COR-L47 (cell line): ENCODE measurements at regions not wholly inside any gene's neighbourhood (a gene's known extent, or its start where the extent isn't known, plus 50 kb on each side); places are given as distances from the start of the nearest gene placed in this dataset.

Source experiments
- DNase-seq: peaks from one replicate; lab custom pipeline; 2025; lab: John Stamatoyannopoulos, UW

- no peak for DNase-seq
These were observed 450.8 kb downstream of the MCTP2 start for GRCh38 chr15:94682171-94682570.

GRCh38 chr15:94683902-94684301, 452.5 kb downstream of the MCTP2 start:
- DNase-seq, result no peak

GRCh38 chr15:94691169-94691568, 459.8 kb downstream of the MCTP2 start:
- no peak for DNase-seq

- no peak for DNase-seq
These were observed 461.3 kb downstream of the MCTP2 start for GRCh38 chr15:94692710-94693109.

- no peak for DNase-seq
These were observed 468.9 kb downstream of the MCTP2 start for GRCh38 chr15:94700211-94700610.

DNA sequence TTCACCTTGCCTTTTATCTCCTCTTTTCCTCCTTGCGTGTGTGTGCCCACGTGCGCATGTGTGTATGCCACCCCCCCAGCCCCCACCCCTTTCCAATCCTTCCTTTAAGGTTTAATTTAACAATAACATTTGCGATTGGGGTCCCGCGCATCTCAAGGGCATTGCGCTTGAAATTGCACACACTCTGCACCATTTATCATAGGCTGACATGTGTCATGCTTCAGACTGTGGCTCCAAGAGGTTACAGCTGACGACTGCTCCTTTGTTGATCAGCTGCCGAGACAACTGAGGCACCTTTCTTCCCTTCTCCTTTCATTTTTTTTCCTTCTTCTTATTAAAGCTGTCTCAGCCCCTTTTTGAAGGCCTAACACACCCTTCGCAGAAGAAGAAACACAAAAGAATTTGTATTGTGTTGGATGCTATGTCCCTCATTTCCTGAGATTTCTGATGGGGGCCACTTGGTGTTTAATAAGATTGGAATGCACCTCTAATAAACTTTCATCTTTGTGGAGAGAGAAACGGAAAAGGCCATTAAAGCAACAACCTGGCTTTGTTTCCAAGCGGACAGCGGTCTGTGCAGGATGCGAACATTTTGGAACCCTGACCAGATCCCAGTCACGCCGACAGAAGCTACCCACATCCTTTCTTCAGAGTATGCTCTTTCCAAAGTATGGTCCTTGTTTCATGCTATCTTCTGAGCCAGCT, 470.1 kb downstream of the MCTP2 start:
- no peak for DNase-seq

DNA sequence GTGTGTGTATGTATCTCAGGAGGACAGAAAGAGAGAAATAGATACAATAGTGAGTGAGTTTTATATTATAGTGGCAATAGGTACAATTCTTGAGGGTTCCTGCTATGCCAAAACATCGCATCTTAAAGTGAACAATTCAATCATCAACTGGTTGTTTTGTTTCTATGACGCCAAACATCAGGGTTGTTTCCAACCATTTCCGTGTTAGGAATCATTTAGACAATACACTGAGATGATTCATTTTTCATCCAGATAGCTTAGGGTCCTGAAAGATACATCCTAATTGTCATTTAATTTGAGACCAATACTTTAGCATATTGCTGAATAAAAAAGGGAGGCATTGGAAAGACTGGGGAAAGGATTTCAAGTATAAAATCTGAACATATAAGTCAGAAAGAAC, 472.2 kb downstream of the MCTP2 start:
- DNase-seq, result no peak

DNA sequence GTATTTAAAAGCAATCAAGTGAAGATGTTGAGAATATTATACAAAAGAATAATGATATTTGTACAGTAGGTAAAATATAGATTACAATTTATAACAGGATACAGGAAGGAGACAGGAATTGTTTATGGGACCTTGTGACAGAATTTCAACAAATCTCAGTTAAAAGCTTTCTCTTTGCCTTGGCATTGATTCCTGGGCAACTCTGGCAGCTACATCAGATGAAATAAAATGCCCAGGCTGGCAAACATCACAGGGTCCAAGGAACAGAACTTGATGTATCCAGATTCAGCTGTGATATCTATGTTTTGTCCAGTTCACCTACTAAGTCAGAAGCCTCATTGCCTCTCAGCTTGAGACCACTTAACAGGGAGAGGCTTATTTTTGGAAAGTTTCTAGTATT, 473.1 kb downstream of the MCTP2 start:
- no peak for DNase-seq

DNA sequence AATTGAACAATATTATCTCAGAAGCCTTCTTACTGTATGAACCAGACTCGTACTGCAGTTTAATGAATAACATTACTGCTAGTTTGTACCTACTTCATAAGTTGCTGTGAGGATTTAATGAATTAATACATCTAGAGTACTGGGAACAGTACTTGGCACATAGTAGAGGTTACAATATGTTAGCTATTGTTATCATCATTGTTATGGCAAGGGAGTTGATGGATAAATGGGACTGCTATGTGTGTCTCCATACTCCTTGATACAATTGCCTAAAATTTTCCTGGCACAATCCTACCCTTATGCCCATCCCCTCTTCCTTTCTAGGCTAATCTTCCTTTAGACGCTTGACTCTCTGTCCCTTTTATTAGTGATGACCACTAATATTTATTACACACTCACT, 473.6 kb downstream of the MCTP2 start:
- DNase-seq, result no peak

GRCh38 chr15:94709319-94709718, 478.0 kb downstream of the MCTP2 start:
- no peak for DNase-seq

DNA sequence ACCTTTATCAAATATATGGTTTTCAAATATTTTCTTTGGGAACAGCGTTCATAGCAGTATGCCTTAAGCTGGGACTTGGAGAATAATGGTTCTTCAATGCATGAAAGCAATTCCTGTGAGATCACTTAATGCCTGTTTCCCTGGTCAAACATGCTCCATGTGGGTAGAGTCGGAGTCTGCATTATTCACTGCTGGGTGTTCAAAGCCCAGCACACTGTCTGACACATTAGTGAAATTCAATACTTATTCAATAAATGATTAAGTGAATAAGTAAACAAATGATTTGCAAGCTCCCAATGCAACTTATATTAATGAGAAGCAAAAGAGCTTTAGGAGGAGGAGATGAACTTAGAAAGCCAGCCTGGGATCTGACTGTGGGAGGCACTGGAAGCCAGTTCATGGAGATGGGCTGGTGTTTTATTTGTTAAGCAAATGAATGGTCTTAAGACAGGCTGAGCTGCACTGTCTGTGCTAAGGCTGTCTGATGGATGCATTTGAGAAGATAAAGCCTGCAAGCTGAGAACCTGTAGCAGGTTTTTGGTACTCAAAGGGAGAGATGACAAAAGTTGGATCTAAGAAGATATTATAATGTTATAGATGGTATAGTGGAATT, 490.8 kb downstream of the MCTP2 start:
- no peak for DNase-seq

- DNase-seq, result no peak
These were observed 492.4 kb downstream of the MCTP2 start for GRCh38 chr15:94723801-94724200.

GRCh38 chr15:94731286-94731685, 499.9 kb downstream of the MCTP2 start:
- DNase-seq, result no peak

DNA sequence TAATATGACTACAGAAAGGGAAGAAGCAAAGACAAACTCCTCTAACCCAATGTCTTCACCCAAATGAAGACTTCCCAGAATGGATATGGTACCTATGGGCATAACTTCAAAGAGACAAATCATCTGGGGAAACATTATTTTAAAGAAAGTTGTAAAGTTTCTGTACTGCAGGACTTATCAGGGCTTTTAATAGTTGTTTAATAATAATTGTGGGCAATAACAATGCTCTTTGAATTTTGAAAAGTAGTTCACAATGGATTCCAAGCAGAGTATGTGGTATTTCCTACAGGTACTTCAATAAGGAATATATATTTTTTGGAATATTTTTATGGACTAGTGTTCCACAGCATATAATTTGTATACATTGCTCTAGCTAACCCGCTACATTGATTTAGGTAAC, 503.1 kb downstream of the MCTP2 start:
- DNase-seq, result no peak

DNA sequence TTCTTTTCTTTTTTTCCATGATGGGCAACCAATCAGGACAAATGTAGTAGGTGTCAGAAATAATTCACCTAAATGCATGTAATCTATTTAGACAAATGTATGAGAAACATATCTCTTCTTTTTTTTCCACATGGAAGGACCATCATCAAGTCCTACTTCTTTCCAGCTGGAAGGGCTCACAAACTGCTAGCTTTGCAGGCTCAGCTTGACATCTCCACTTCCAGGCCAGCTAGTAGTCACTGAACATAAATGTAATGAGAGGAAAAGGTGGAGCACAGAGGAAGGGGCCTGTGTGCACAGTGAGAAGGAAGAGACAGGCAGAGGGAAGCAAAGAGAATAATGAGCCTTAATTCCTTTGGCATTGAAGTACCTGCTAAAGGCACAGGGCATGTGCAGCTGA, 504.9 kb downstream of the MCTP2 start:
- DNase-seq, result no peak

- DNase-seq, result no peak
These were observed 508.3 kb downstream of the MCTP2 start for GRCh38 chr15:94739639-94740038.

GRCh38 chr15:94740469-94740868, 509.1 kb downstream of the MCTP2 start:
- DNase-seq, result no peak

GRCh38 chr15:94743668-94744067, 512.3 kb downstream of the MCTP2 start:
- DNase-seq, result no peak

- DNase-seq, result no peak
These were observed 512.9 kb downstream of the MCTP2 start for GRCh38 chr15:94744080-94744793.

- DNase-seq, result no peak
These were observed 514.0 kb downstream of the MCTP2 start for GRCh38 chr15:94745371-94745770.

- DNase-seq, result no peak
These were observed 516.1 kb downstream of the MCTP2 start for GRCh38 chr15:94747510-94747909.

DNA sequence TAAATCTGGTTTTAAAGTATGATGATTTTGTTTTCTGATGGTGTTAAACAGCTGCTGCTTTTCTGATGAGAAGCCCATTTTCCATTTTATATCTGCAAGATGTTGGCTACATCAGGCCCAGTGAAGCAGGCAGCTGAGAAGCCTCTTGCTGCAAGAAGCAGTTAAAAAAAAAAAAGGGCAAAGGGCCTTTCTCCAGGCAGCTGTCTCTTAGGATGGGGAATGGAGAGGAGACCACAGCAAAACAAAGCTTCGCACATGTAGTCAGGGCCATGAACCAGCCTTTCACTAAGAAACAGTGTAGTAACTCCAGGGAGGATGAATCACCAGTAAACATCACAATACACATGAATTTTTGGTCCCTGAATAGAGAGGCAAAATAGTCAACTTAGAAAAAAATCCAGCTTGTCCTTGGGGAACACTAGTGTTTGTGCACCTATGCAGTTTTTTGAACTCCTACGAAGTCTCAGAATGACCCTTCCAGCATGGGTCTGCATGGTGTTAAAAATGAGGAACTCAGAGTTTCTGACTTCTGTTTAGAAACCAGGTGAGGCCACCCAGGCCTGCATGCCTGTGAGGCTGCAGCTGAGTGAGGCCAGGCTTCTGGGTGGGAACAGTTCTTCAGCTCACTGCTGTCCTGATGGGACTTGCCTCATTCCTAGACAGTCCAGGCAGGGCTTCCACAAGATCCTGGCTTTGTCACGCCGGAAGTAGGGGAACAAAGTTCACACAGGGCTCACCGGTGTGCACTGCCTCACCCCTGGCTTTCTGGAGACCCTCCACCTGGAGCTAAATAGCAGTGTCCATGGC, 518.7 kb downstream of the MCTP2 start:
- DNase-seq, result no peak

- DNase-seq, result no peak
These were observed 529.0 kb downstream of the MCTP2 start for GRCh38 chr15:94760348-94760747.
